ENCODE measurements at regions not wholly inside any gene's neighbourhood (a gene's known extent, or its start where the extent isn't known, plus 50 kb on each side); places are given as distances from the start of the nearest gene placed in this dataset.

DNA sequence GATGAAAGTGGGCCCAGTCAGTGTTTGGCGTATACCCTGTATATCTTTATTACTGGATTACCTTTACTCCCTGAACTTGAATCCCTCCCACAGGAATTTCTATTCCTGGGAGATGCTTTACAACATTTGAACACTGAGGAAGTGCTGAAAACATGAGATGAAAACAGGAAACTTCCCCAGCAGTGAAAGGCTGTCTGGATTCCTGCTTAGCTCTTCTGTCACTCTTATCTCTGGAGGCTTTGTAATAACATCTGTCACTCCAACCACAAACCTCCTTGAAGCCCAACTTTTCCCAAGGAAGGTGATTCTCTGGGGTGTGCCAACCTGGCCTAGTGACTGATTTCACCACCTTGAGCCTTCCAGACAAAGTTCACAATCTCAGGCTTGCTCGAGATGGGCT is 264.5 kb upstream of the BMP2 start:
- TF ChIP-seq, protein P1, sequence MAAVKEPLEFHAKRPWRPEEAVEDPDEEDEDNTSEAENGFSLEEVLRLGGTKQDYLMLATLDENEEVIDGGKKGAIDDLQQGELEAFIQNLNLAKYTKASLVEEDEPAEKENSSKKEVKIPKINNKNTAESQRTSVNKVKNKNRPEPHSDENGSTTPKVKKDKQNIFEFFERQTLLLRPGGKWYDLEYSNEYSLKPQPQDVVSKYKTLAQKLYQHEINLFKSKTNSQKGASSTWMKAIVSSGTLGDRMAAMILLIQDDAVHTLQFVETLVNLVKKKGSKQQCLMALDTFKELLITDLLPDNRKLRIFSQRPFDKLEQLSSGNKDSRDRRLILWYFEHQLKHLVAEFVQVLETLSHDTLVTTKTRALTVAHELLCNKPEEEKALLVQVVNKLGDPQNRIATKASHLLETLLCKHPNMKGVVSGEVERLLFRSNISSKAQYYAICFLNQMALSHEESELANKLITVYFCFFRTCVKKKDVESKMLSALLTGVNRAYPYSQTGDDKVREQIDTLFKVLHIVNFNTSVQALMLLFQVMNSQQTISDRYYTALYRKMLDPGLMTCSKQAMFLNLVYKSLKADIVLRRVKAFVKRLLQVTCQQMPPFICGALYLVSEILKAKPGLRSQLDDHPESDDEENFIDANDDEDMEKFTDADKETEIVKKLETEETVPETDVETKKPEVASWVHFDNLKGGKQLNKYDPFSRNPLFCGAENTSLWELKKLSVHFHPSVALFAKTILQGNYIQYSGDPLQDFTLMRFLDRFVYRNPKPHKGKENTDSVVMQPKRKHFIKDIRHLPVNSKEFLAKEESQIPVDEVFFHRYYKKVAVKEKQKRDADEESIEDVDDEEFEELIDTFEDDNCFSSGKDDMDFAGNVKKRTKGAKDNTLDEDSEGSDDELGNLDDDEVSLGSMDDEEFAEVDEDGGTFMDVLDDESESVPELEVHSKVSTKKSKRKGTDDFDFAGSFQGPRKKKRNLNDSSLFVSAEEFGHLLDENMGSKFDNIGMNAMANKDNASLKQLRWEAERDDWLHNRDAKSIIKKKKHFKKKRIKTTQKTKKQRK (IDR thresholded peaks at IDR 0.05; ENCODE audit: low read depth, low read length) = no peak
- TF ChIP-seq SIX5 (IDR thresholded peaks at IDR 0.05; ENCODE audit: low read depth, low read length, severe bottlenecking) = no peak
- no peak for TF ChIP-seq TCF7 (IDR thresholded peaks at IDR 0.05; ENCODE audit: borderline replicate concordance)
- TF ChIP-seq POLR2A (IDR thresholded peaks at IDR 0.05; ENCODE audit: low read depth, low read length) = no peak
- TF ChIP-seq, protein P2, sequence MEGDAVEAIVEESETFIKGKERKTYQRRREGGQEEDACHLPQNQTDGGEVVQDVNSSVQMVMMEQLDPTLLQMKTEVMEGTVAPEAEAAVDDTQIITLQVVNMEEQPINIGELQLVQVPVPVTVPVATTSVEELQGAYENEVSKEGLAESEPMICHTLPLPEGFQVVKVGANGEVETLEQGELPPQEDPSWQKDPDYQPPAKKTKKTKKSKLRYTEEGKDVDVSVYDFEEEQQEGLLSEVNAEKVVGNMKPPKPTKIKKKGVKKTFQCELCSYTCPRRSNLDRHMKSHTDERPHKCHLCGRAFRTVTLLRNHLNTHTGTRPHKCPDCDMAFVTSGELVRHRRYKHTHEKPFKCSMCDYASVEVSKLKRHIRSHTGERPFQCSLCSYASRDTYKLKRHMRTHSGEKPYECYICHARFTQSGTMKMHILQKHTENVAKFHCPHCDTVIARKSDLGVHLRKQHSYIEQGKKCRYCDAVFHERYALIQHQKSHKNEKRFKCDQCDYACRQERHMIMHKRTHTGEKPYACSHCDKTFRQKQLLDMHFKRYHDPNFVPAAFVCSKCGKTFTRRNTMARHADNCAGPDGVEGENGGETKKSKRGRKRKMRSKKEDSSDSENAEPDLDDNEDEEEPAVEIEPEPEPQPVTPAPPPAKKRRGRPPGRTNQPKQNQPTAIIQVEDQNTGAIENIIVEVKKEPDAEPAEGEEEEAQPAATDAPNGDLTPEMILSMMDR (IDR thresholded peaks at IDR 0.05 in 2 of 3, conservative IDR thresholded peaks at IDR 0.05 in 1 of 3; ENCODE audit: control insufficient read depth in 2 of 3, extremely low read depth in 1 of 3, insufficient read depth in 1 of 3, low read depth in 3 of 3, low read length in 3 of 3) = no peak
- TF ChIP-seq TBL1XR1 (IDR thresholded peaks at IDR 0.05; ENCODE audit: low read depth, low read length) = no peak
- no peak for TF ChIP-seq DPF2 (IDR thresholded peaks at IDR 0.05)
- TF ChIP-seq SUZ12 (IDR thresholded peaks at IDR 0.05; ENCODE audit: unreplicated experiment) = no peak
- TF ChIP-seq EP300 (IDR thresholded peaks at IDR 0.05; ENCODE audit: borderline replicate concordance in 1 of 2, control insufficient read depth in 1 of 2, low read depth in 2 of 2, low read length in 2 of 2) = no peak
- TF ChIP-seq TAF1 (IDR thresholded peaks at IDR 0.05; ENCODE audit: borderline replicate concordance, low read depth, low read length) = no peak
- no peak for TF ChIP-seq CHD2 (IDR thresholded peaks at IDR 0.05; ENCODE audit: borderline replicate concordance, low read depth, low read length)
- TF ChIP-seq, protein P3, sequence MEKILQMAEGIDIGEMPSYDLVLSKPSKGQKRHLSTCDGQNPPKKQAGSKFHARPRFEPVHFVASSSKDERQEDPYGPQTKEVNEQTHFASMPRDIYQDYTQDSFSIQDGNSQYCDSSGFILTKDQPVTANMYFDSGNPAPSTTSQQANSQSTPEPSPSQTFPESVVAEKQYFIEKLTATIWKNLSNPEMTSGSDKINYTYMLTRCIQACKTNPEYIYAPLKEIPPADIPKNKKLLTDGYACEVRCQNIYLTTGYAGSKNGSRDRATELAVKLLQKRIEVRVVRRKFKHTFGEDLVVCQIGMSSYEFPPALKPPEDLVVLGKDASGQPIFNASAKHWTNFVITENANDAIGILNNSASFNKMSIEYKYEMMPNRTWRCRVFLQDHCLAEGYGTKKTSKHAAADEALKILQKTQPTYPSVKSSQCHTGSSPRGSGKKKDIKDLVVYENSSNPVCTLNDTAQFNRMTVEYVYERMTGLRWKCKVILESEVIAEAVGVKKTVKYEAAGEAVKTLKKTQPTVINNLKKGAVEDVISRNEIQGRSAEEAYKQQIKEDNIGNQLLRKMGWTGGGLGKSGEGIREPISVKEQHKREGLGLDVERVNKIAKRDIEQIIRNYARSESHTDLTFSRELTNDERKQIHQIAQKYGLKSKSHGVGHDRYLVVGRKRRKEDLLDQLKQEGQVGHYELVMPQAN (conservative IDR thresholded peaks at IDR 0.05) = no peak

Data from GM12878 (cell line).